ENCODE measurements at regions not wholly inside any gene's neighbourhood (a gene's known extent, or its start where the extent isn't known, plus 50 kb on each side); places are given as distances from the start of the nearest gene placed in this dataset.

DNA sequence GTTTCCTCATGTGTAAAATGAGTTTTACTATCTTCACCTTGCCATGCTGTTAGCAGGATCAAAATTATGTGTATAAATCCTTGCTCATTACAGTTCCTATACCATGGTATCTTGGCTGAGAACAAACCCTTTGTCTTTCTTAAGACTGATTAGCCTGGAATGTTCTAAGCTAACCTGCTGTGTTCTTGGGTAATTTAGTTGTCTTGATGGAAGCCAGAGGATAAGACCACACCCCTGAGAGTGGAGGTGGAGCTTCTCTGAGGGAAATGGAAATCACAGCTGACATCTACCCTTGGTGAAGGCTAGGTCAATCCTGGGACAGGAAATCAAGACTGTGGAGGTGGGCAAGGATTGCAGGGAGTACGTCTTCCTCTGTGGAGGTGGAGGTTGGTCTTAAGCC lies 206.1 kb upstream of the ARHGAP20 start:
- Histone ChIP-seq H3K9me3 (ENCODE audit: control insufficient read depth in 4 of 4, low read length in 3 of 4) (no peaks in the 10 kb centered on the region), H3K27me3 (ENCODE audit: control insufficient read depth in 4 of 4, insufficient read depth in 4 of 4, low read length in 3 of 4) (no peaks in the 10 kb centered on the region), H3K4me3 (ENCODE audit: low read depth in 1 of 3, low read length in 3 of 3) (no peak overlapping the region), H3K4me1 (ENCODE audit: control insufficient read depth in 4 of 4, insufficient read depth in 4 of 4, low read length in 3 of 4) (no peaks in the 10 kb centered on the region), H3K36me3 (ENCODE audit: control insufficient read depth in 4 of 4, insufficient read depth in 3 of 4, low read depth in 1 of 4, low read length in 3 of 4) (no peaks in the 10 kb centered on the region), H3K9ac (ENCODE audit: low read depth in 1 of 2, low read length in 2 of 2) (no peak overlapping the region), H3K27ac (ENCODE audit: low read depth in 1 of 2, low read length in 2 of 2) (no peak overlapping the region)
- WGBS: 94% methylated on average over 1 of the region's 1 CpG
- DNase-seq (ENCODE audit: low spot score): no peak
- no peak for TF ChIP-seq YY1 (IDR thresholded peaks at IDR 0.05)
- TF ChIP-seq, protein P1, sequence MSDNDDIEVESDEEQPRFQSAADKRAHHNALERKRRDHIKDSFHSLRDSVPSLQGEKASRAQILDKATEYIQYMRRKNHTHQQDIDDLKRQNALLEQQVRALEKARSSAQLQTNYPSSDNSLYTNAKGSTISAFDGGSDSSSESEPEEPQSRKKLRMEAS (IDR thresholded peaks at IDR 0.05): no peak
- TF ChIP-seq, protein P2, sequence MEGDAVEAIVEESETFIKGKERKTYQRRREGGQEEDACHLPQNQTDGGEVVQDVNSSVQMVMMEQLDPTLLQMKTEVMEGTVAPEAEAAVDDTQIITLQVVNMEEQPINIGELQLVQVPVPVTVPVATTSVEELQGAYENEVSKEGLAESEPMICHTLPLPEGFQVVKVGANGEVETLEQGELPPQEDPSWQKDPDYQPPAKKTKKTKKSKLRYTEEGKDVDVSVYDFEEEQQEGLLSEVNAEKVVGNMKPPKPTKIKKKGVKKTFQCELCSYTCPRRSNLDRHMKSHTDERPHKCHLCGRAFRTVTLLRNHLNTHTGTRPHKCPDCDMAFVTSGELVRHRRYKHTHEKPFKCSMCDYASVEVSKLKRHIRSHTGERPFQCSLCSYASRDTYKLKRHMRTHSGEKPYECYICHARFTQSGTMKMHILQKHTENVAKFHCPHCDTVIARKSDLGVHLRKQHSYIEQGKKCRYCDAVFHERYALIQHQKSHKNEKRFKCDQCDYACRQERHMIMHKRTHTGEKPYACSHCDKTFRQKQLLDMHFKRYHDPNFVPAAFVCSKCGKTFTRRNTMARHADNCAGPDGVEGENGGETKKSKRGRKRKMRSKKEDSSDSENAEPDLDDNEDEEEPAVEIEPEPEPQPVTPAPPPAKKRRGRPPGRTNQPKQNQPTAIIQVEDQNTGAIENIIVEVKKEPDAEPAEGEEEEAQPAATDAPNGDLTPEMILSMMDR (IDR thresholded peaks at IDR 0.05; ENCODE audit: low read depth, low read length, missing input control): no peak
- TF ChIP-seq NR2F2 (IDR thresholded peaks at IDR 0.05): no peak
- TF ChIP-seq, protein P3, sequence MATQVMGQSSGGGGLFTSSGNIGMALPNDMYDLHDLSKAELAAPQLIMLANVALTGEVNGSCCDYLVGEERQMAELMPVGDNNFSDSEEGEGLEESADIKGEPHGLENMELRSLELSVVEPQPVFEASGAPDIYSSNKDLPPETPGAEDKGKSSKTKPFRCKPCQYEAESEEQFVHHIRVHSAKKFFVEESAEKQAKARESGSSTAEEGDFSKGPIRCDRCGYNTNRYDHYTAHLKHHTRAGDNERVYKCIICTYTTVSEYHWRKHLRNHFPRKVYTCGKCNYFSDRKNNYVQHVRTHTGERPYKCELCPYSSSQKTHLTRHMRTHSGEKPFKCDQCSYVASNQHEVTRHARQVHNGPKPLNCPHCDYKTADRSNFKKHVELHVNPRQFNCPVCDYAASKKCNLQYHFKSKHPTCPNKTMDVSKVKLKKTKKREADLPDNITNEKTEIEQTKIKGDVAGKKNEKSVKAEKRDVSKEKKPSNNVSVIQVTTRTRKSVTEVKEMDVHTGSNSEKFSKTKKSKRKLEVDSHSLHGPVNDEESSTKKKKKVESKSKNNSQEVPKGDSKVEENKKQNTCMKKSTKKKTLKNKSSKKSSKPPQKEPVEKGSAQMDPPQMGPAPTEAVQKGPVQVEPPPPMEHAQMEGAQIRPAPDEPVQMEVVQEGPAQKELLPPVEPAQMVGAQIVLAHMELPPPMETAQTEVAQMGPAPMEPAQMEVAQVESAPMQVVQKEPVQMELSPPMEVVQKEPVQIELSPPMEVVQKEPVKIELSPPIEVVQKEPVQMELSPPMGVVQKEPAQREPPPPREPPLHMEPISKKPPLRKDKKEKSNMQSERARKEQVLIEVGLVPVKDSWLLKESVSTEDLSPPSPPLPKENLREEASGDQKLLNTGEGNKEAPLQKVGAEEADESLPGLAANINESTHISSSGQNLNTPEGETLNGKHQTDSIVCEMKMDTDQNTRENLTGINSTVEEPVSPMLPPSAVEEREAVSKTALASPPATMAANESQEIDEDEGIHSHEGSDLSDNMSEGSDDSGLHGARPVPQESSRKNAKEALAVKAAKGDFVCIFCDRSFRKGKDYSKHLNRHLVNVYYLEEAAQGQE (IDR thresholded peaks at IDR 0.05): no peak
- TF ChIP-seq SP1 (IDR thresholded peaks at IDR 0.05): no peak
- no peak for TF ChIP-seq RAD21 (IDR thresholded peaks at IDR 0.05)
- TF ChIP-seq HNF4A (conservative IDR thresholded peaks at IDR 0.05): no peak
- TF ChIP-seq HNF4G (IDR thresholded peaks at IDR 0.05): no peak
- TF ChIP-seq GABPA (IDR thresholded peaks at IDR 0.05 in 1 of 2, conservative IDR thresholded peaks at IDR 0.05 in 1 of 2): no peak
- TF ChIP-seq FOXA2 (IDR thresholded peaks at IDR 0.05): no peak
- TF ChIP-seq, protein P4, sequence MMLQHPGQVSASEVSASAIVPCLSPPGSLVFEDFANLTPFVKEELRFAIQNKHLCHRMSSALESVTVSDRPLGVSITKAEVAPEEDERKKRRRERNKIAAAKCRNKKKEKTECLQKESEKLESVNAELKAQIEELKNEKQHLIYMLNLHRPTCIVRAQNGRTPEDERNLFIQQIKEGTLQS (IDR thresholded peaks at IDR 0.05): no peak
- TF ChIP-seq, protein P5, sequence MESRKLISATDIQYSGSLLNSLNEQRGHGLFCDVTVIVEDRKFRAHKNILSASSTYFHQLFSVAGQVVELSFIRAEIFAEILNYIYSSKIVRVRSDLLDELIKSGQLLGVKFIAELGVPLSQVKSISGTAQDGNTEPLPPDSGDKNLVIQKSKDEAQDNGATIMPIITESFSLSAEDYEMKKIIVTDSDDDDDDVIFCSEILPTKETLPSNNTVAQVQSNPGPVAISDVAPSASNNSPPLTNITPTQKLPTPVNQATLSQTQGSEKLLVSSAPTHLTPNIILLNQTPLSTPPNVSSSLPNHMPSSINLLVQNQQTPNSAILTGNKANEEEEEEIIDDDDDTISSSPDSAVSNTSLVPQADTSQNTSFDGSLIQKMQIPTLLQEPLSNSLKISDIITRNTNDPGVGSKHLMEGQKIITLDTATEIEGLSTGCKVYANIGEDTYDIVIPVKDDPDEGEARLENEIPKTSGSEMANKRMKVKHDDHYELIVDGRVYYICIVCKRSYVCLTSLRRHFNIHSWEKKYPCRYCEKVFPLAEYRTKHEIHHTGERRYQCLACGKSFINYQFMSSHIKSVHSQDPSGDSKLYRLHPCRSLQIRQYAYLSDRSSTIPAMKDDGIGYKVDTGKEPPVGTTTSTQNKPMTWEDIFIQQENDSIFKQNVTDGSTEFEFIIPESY (IDR thresholded peaks at IDR 0.05): no peak
- no peak for TF ChIP-seq EGR1 (IDR thresholded peaks at IDR 0.05; ENCODE audit: low read depth in 2 of 2)
- no peak for TF ChIP-seq FOXA1 (IDR thresholded peaks at IDR 0.05)

DNA sequence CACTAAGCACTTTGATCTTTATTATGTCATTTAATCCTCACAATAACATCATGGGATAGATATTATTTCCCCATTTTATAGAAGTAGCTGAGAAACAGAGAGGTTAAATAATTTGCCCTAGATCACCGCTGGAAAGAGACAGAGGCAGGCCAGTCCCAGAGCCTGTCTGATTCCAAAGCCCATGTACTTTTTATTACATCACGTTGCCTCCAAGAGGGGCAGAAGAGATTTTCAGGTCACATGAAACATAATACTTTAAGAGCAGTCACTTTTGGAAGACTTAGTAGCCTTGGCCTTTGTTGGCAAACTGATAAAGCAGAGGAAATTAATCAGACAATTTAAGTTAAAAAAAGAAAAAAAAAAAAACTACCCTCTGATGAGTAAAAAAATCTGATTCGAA lies 200.2 kb upstream of the ARHGAP20 start:
- no peak for TF ChIP-seq RXRA (IDR thresholded peaks at IDR 0.05)
- TF ChIP-seq, protein P3 (IDR thresholded peaks at IDR 0.05): no peak
- H3K27ac ChIP-seq (ENCODE audit: low read depth in 1 of 2, low read length in 2 of 2): no peak overlapping the region
- 89% methylated on average over 3 of the region's 3 CpGs for WGBS

More for the DNA sequence above, 200.2 kb upstream of the ARHGAP20 start:
- Histone ChIP-seq H3K27me3 (ENCODE audit: control insufficient read depth in 4 of 4, insufficient read depth in 4 of 4, low read length in 3 of 4) (no peaks in the 10 kb centered on the region), H3K4me3 (ENCODE audit: low read depth in 1 of 3, low read length in 3 of 3) (no peak overlapping the region), H3K9ac (ENCODE audit: low read depth in 1 of 2, low read length in 2 of 2) (no peak overlapping the region), H3K9me3 (ENCODE audit: control insufficient read depth in 4 of 4, low read length in 3 of 4) (no peaks in the 10 kb centered on the region), H3K4me1 (ENCODE audit: control insufficient read depth in 4 of 4, insufficient read depth in 4 of 4, low read length in 3 of 4) (no peaks in the 10 kb centered on the region), H3K36me3 (ENCODE audit: control insufficient read depth in 4 of 4, insufficient read depth in 3 of 4, low read depth in 1 of 4, low read length in 3 of 4) (no peaks in the 10 kb centered on the region)
- DNase-seq (ENCODE audit: low spot score): no peak
